NCI-H2029 treated with DMSO at 0.1 percent for 48 hours (cell line): ENCODE measurements at regions not wholly inside any gene's neighbourhood (a gene's known extent, or its start where the extent isn't known, plus 50 kb on each side); places are given as distances from the start of the nearest gene placed in this dataset.
A peak's percentile ranks its signal among the peaks of the same experiment; 100 is the strongest.

Experiments used
- DNase-seq: peaks from one replicate; lab custom pipeline; 2025; lab: John Stamatoyannopoulos, UW

GRCh38 chr2:125042727-125043126, 1017.6 kb downstream of the CNTNAP5 start:
- DNase-seq, result no peak

- no peak for DNase-seq
These were observed 1045.8 kb downstream of the CNTNAP5 start for GRCh38 chr2:125070726-125071505.

DNA sequence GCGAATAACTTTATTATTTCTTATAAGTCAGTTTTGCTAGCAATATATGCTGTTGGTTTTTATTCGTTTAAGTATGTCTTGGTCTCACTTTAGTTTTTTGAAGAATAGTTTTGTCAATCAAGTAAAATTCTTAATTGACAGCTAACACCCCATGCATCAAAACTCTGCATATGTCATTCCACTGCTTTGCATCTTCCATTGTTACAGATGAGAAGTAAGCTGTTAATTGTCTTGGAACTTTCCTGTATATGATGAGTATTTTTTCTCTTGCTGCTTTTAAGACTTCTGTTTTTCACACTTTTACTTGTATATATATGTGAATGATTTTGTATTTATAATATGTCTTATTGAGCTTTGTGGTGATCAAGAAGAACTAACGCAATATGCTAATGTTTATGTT, 1048.4 kb downstream of the CNTNAP5 start:
- DNase-seq, result no peak

- peak; percentile 13 for DNase-seq
These were observed 1060.8 kb downstream of the CNTNAP5 start for GRCh38 chr2:125085904-125086303.

DNA sequence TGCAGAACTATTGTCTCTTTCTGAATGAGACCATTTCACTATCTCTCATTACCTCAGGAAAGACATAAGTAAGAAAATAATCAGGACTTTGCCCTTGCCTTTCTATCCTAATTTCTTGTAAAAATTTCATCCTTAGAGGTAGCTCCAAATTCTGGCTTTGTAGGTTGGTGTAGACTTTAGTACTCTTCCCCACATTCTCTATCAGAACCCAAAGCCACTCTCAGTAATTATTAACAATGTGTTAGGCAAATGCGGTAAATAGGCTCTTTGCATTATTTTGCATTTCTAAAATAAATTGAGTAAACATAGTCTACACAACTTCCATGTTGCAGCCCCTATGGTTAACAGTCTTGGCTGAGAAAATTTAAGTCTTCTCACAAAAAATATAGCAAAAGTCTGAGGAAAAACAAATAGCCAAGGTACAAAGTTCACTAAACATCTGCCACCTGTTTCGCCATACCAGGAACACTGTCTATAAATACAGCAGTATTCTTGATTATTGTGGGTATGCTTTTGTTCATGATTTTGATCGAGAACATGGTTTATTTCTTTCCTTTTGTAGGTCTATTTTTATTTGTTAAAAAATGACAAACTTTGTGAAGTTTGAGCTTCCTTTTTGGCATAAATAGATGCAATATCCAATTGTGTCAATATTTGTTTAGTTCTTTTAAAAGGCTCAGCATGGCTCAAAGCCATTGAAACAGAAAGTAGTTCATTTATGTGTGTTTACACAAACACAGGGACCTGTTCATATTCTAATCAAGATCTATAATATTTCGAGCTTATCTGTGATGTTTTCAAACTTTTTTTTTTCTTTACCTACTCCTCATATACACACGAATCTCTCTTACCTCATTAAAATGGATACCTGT, 1061.5 kb downstream of the CNTNAP5 start:
- no peak for DNase-seq

- no peak for DNase-seq
These were observed 1067.4 kb downstream of the CNTNAP5 start for GRCh38 chr2:125092276-125093009.

DNA sequence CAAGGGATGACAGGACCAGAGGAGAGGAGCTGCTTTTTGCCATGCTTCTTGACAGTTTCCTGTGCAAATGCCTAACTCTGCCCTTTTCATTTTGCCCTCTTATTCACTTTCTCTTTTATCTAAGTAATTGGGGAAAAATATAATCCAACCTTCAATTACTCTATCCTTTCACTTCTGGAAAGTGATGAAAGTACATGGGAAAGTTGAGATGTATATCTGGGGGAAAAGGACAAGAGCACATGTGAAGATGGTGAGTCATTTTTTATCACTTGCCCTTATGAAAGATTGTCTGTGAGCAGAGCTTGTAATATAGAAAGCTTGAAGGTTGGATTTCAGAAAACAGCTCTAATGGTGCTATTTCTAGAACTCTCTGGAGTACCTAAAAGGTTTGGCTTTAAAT, 1070.7 kb downstream of the CNTNAP5 start:
- DNase-seq, result no peak

- no peak for DNase-seq
These were observed 1081.6 kb downstream of the CNTNAP5 start for GRCh38 chr2:125106710-125107109.

GRCh38 chr2:125107446-125107845, 1082.4 kb downstream of the CNTNAP5 start:
- no peak for DNase-seq

DNA sequence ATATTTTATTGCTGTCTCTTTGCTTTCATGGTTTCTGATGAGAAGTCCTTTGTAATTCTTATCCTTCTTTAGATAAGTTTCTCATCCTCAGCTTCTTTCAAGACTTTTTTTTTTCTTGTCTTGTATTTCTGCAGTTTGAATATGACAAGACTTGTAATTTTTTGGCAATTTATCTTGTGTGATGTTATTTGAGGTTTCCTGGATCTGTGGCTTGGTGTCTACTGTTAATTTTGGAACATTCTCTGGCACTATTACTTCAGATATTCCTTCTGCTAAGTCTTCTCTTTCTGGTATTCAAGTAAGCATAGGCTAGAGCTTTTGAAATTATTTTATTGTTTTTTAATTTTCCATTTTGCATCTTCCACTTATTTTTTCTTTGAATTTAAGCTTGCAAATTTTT, 1083.2 kb downstream of the CNTNAP5 start:
- DNase-seq, result no peak

DNA sequence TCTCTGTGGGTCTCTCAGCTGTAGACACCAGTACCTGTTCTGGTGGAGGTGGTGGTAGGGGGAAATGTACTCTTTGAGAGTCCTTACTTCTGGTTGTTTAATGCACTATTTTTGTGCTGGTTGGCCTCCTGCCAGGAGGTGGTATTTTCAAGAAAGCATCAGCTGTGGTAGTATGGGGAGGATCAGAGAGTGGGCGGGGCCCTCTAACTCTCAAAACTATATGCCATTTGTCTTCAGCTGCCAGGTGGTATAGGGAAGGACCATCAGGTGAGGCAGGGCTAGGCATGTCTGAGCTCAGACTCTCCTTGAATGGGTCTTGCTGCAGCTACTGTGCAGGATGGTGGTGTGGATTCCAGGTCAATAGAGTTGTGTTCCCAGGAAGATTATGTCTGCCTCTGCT, 1100.8 kb downstream of the CNTNAP5 start:
- DNase-seq, result no peak

DNA sequence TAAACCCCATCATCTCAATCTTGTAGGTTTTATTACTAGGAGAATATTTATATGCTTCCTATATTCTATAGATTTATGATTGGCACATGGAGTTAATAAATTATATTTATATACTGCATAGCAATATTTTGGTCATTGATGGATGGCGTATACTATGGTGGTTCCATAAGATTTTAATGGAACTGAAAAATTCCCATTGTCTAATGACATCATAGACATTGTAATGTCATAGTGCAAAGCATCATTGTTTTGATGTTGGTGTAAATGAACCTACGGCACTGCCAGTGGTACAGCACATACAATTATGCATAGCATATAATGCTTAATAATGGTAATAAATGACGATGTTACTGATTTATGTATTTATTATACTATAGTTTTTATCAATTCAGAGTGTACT, 1135.9 kb downstream of the CNTNAP5 start:
- DNase-seq, result no peak

DNA sequence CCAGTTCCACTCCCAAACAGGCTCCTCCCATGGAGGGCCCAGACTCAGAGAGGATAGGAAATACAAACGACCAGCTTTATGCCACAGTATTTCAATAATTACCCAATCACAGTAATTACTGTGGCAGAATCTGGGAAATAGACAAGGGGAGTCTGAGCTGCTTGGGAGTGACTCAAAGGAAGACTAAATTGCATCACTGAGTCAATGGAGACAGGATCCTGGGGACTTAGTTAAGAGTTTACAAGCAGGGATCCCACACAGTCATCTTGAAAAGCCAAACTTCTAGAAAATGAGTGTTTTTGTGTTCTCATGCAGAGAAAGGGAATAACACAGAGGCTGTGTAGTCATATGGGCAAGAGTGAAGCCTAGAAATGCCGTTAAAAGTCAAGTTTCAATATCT, 1142.1 kb downstream of the CNTNAP5 start:
- DNase-seq, result no peak

GRCh38 chr2:125167820-125168219, 1142.7 kb downstream of the CNTNAP5 start:
- DNase-seq, result no peak

- DNase-seq, result no peak
These were observed 1143.4 kb downstream of the CNTNAP5 start for GRCh38 chr2:125168442-125168841.

GRCh38 chr2:125169022-125169763, 1144.1 kb downstream of the CNTNAP5 start:
- DNase-seq, result no peak

GRCh38 chr2:125169764-125170146, 1144.7 kb downstream of the CNTNAP5 start:
- no peak for DNase-seq

DNA sequence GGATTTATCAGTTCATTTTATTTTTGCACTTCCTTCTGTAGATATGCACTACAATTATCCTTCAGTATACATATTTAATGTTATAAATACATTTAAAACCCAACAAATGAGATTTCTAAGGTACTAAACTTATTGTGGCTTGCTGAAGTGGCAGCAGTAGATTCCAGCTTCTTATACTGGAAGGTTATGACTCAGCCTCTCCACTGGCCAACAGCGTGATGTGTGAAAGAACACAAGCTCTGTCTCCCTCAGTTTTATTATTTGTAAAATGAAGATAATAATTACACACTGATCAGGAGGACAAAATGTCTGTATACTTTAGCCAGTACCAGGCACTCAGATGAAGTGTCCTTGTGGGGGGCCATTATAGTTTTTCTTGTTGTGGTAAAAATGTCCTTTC, 1147.1 kb downstream of the CNTNAP5 start:
- DNase-seq, result no peak

DNA sequence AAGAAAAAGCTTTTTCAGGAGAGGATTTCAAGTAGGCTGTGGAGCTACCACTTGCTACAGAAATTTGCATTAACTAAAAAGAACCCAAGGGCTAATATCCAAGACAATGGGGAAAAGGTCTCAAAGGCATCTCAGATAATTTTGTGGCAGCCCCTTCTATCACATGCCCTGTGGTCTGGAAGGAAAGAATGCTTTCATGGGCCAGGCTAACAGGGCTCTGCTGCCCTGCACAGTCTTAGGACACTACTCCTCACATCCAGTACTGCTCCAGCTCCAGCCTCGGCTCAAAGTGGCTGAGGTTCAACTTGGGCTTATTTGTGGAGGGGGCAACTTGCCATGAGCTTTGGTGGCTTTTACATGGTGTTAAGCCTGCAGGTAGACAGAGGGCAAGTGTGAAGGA, 1150.3 kb downstream of the CNTNAP5 start:
- no peak for DNase-seq

DNA sequence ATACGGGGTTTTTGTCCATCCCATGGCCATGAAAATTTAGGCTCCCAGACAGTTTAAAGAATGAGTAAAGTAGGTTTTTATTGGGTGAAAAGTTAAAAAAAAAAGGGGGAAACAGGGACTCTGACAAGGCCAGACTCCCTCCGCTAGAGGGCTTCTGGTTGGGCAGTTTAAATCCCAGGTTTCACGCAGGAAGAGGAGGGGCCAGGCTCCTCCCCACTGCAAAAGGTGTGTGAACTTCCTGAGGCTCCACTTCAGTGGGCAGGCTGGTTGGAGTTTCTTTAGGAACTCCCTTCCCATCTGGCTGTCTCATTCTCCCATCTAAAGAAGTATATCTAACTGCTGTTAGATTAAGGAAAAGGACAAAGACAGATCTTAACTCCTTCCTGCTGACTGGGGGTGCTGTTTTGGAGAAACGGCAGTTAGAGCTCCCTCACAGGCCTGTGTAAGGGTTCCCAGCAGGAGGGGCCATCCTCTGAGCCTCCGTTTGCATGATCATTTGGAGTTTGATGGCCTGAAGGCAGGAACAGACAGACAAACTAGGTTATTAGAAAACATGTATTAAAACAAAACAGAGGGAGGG, 1160.7 kb downstream of the CNTNAP5 start:
- DNase-seq, result no peak

GRCh38 chr2:125207431-125207830, 1182.3 kb downstream of the CNTNAP5 start:
- DNase-seq, result no peak

- no peak for DNase-seq
These were observed 1191.2 kb downstream of the CNTNAP5 start for GRCh38 chr2:125216321-125216720.
